Osteocyte (in vitro differentiated cells): ENCODE measurements at regions not wholly inside any gene's neighbourhood (a gene's known extent, or its start where the extent isn't known, plus 50 kb on each side); places are given as distances from the start of the nearest gene placed in this dataset.

ENCODE experiments used
- DNase-seq: peaks from one replicate; pipeline ENCODE4 v3.0.0; 2021; ENCODE audit warnings: mixed read lengths; ENCODE audit not compliant: unreplicated experiment; ENCODE audit errors: extremely low spot score
- H3K27ac Mint-ChIP-seq: one replicate; pipeline ENCODE4 v1.8.0; 2021; ENCODE audit warnings: mild to moderate bottlenecking, mixed read lengths; ENCODE audit not compliant: unreplicated experiment
- H3K27me3 Mint-ChIP-seq: one replicate; pipeline ENCODE4 v1.8.0; 2021; ENCODE audit warnings: mixed read lengths; ENCODE audit not compliant: unreplicated experiment
- H3K36me3 Mint-ChIP-seq: one replicate; pipeline ENCODE4 v1.8.0; 2021; ENCODE audit warnings: mixed read lengths; ENCODE audit not compliant: unreplicated experiment
- H3K4me1 Mint-ChIP-seq: one replicate; pipeline ENCODE4 v1.8.0; 2021; ENCODE audit warnings: mixed read lengths; ENCODE audit not compliant: unreplicated experiment
- H3K4me3 Mint-ChIP-seq: one replicate; pipeline ENCODE4 v1.8.0; 2021; ENCODE audit warnings: mild to moderate bottlenecking, moderate library complexity, mixed read lengths; ENCODE audit not compliant: unreplicated experiment
- H3K9me3 Mint-ChIP-seq: one replicate; pipeline ENCODE4 v1.8.0; 2021; ENCODE audit warnings: mixed read lengths; ENCODE audit not compliant: unreplicated experiment
- TF ChIP-seq, protein P1 (sequence below): fragments of 200-600 bp; sonication (generic); IDR thresholded peaks from 2 replicates; pipeline ENCODE4 v1.5.0; 2021; ENCODE audit warnings: antibody characterized with exemption, mild to moderate bottlenecking, moderate library complexity

- H3K9me3 Mint-ChIP-seq = peaks cover 17% of the 10 kb centered on the region
- H3K27me3 Mint-ChIP-seq = no peaks in the 10 kb centered on the region
- H3K27ac Mint-ChIP-seq = no peak overlapping the region
- no peaks in the 10 kb centered on the region for H3K36me3 Mint-ChIP-seq
- no peak overlapping the region for H3K4me3 Mint-ChIP-seq
- TF ChIP-seq, protein P1, sequence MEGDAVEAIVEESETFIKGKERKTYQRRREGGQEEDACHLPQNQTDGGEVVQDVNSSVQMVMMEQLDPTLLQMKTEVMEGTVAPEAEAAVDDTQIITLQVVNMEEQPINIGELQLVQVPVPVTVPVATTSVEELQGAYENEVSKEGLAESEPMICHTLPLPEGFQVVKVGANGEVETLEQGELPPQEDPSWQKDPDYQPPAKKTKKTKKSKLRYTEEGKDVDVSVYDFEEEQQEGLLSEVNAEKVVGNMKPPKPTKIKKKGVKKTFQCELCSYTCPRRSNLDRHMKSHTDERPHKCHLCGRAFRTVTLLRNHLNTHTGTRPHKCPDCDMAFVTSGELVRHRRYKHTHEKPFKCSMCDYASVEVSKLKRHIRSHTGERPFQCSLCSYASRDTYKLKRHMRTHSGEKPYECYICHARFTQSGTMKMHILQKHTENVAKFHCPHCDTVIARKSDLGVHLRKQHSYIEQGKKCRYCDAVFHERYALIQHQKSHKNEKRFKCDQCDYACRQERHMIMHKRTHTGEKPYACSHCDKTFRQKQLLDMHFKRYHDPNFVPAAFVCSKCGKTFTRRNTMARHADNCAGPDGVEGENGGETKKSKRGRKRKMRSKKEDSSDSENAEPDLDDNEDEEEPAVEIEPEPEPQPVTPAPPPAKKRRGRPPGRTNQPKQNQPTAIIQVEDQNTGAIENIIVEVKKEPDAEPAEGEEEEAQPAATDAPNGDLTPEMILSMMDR = no peak
- no peak for DNase-seq
- H3K4me1 Mint-ChIP-seq = no peaks in the 10 kb centered on the region
These were observed 106.6 kb upstream of the HS3ST1 start for GRCh38 chr4:11535333-11535732.

DNA sequence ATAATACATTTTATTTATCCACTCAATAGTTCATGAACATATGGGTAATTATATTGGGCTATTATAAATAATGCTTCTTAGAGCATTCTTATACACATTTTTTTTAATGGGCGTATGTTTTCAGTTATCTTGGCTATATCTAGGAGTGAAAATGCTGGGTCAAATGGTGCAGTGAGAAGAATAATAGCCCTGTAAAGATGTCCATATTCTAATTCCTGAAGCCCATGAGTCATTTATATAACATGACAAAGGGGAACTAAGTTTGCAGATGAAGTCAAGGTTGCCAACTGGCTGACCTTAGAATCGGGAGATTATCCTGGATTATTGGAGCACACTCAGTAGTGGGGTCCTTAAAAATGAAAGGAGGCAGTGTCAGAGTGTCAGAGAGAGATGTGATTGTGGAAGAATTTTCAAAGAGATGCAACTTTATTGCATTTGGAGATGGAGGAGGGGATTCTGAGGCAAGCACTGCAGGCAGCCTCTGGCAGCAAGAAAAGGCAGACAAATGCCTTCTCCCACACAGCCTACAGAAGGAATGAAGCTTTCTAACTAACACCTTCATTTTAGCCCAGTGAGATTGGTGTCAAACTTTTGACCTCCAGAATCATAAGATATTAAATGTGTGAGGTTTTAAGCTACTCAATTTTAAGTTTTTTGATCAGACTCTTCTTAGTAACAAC, 106.1 kb upstream of the HS3ST1 start:
- Mint-ChIP-seq H3K36me3 (no peaks in the 10 kb centered on the region), H3K4me3 (no peak overlapping the region), H3K27ac (no peak overlapping the region), H3K9me3 (peaks cover 16% of the 10 kb centered on the region), H3K27me3 (no peaks in the 10 kb centered on the region), H3K4me1 (no peaks in the 10 kb centered on the region)
- TF ChIP-seq, protein P1 = no peak
- no peak for DNase-seq

GRCh38 chr4:11532138-11532537, 103.4 kb upstream of the HS3ST1 start:
- no peak for DNase-seq
- H3K9me3 Mint-ChIP-seq = peaks cover 13% of the 10 kb centered on the region
- H3K27ac Mint-ChIP-seq = no peak overlapping the region
- no peak overlapping the region for H3K4me3 Mint-ChIP-seq
- TF ChIP-seq, protein P1 = no peak
- no peaks in the 10 kb centered on the region for H3K4me1 Mint-ChIP-seq
- H3K27me3 Mint-ChIP-seq = no peaks in the 10 kb centered on the region
- H3K36me3 Mint-ChIP-seq = no peaks in the 10 kb centered on the region

DNA sequence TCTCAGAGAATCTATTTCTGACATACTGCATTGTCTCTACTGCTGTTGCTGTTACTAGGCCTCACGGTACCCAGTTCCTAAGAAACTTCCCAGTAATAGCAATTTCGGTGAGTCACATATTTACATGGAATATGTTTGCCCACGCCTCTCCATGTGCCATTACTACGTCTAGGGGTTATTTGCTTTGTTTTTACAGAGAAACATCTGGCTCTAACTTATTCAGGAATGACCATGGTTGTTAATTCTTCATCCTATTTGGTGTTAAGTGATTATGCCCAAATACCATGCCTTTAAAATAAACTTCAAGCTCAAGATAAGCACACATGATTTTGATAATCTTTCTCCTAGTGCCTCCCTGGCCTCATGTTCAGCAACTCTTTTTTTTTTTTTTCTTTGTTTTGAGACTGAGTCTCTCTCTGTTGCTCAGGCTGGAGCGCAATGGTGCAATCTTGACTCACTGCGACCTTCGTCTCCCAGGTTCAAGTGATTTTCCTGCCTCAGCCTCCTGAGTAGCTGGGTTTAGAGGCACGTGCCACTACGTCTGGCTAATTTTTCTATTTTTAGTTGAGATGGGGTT, 101.0 kb upstream of the HS3ST1 start:
- no peaks in the 10 kb centered on the region for H3K27me3 Mint-ChIP-seq
- no peaks in the 10 kb centered on the region for H3K36me3 Mint-ChIP-seq
- DNase-seq = no peak
- peaks cover 20% of the 10 kb centered on the region for H3K9me3 Mint-ChIP-seq
- TF ChIP-seq, protein P1 = no peak
- H3K4me3 Mint-ChIP-seq = no peak overlapping the region
- H3K4me1 Mint-ChIP-seq = no peaks in the 10 kb centered on the region
- H3K27ac Mint-ChIP-seq = no peak overlapping the region

- no peak for DNase-seq
- Mint-ChIP-seq H3K4me1 (no peaks in the 10 kb centered on the region), H3K9me3 (peaks cover 7% of the 10 kb centered on the region), H3K36me3 (no peaks in the 10 kb centered on the region), H3K27me3 (no peaks in the 10 kb centered on the region), H3K4me3 (no peak overlapping the region), H3K27ac (no peak overlapping the region)
- TF ChIP-seq, protein P1 = no peak
These were observed 96.4 kb upstream of the HS3ST1 start for GRCh38 chr4:11525085-11525484.
